ENCODE measurements at regions not wholly inside any gene's neighbourhood (a gene's known extent, or its start where the extent isn't known, plus 50 kb on each side); places are given as distances from the start of the nearest gene placed in this dataset.
"Not testable (repeated sequence)": the region's sequence is repeated elsewhere in the genome, so short reads cannot be mapped to it uniquely, and the experiment has no call there.

GRCh38 chr9:87375397-87376073, 122.1 kb upstream of the DAPK1 start:
- peak; percentile 30 for DNase-seq (ENCODE audit: low read depth)

GRCh38 chr9:87378676-87379075, 119.0 kb upstream of the DAPK1 start:
- no peak for DNase-seq (ENCODE audit: low read depth)

GRCh38 chr9:87379300-87379699, 118.4 kb upstream of the DAPK1 start:
- DNase-seq (ENCODE audit: low read depth) = no peak

GRCh38 chr9:87381050-87381711, 116.5 kb upstream of the DAPK1 start:
- peak; percentile 90 for DNase-seq (ENCODE audit: low read depth)

GRCh38 chr9:87381746-87382145, 115.9 kb upstream of the DAPK1 start:
- DNase-seq (ENCODE audit: low read depth) = peak; percentile 41

GRCh38 chr9:87382900-87383299, 114.8 kb upstream of the DAPK1 start:
- DNase-seq (ENCODE audit: low read depth) = peak; percentile 94

- no peak for DNase-seq (ENCODE audit: low read depth)
Observed at GRCh38 chr9:87383344-87384150, 114.1 kb upstream of the DAPK1 start.

- DNase-seq (ENCODE audit: low read depth) = no peak
Observed at GRCh38 chr9:87386490-87387025, 111.1 kb upstream of the DAPK1 start.

- DNase-seq (ENCODE audit: low read depth) = peak; percentile 43
Observed at GRCh38 chr9:87387351-87388011, 110.2 kb upstream of the DAPK1 start.

GRCh38 chr9:87388708-87389107, 109.0 kb upstream of the DAPK1 start:
- DNase-seq (ENCODE audit: low read depth) = not testable (repeated sequence)

- DNase-seq (ENCODE audit: low read depth) = peak; percentile 40
Observed at GRCh38 chr9:87389936-87390335, 107.7 kb upstream of the DAPK1 start.

- no peak for DNase-seq (ENCODE audit: low read depth)
Observed at GRCh38 chr9:87390361-87390760, 107.3 kb upstream of the DAPK1 start.

- no peak for DNase-seq (ENCODE audit: low read depth)
Observed at GRCh38 chr9:87392086-87392485, 105.6 kb upstream of the DAPK1 start.

GRCh38 chr9:87393706-87394230, 103.9 kb upstream of the DAPK1 start:
- DNase-seq (ENCODE audit: low read depth) = no peak

- DNase-seq (ENCODE audit: low read depth) = no peak
Observed at GRCh38 chr9:87395804-87396479, 101.7 kb upstream of the DAPK1 start.

GRCh38 chr9:87401681-87402080, 96.0 kb upstream of the DAPK1 start:
- DNase-seq (ENCODE audit: low read depth) = no peak

- no peak for DNase-seq (ENCODE audit: low read depth)
Observed at GRCh38 chr9:87402537-87402936, 95.1 kb upstream of the DAPK1 start.

- peak; percentile 25 for DNase-seq (ENCODE audit: low read depth)
Observed at GRCh38 chr9:87405677-87406542, 91.8 kb upstream of the DAPK1 start.

- DNase-seq (ENCODE audit: low read depth) = no peak
Observed at GRCh38 chr9:87406543-87407166, 91.0 kb upstream of the DAPK1 start.

Data from iris pigment epithelial cell (primary cell).